Sigmoid colon (tissue), 4 donors: ENCODE measurements at regions not wholly inside any gene's neighbourhood (a gene's known extent, or its start where the extent isn't known, plus 50 kb on each side); places are given as distances from the start of the nearest gene placed in this dataset.

ENCODE experiments used
- CTCF ChIP-seq, 4 experiments: fragments of 450-650 bp in 3 of 4; fragments of 200-600 bp in 1 of 4; IDR thresholded peaks; one replicate each; pipeline ENCODE4 v1.5.1; 2016 to 2019; ENCODE audit warnings: antibody characterized with exemption in 4 of 4, mild to moderate bottlenecking in 3 of 4, moderate library complexity in 2 of 4
- POLR2A ChIP-seq, 2 donors: fragments of 450-650 bp; IDR thresholded peaks; one replicate each; pipeline ENCODE4 v1.6.1; 2016; ENCODE audit warnings: antibody characterized with exemption in 2 of 2, mild to moderate bottlenecking in 2 of 2, moderate library complexity in 2 of 2
- POLR2AphosphoS5 ChIP-seq, 4 donors: sonication (generic); formaldehyde crosslinking; IDR thresholded peaks; one replicate each; pipeline ENCODE4 v1.6.1; 2017; ENCODE audit warnings: antibody characterized with exemption in 4 of 4

- TF ChIP-seq POLR2A (IDR thresholded peaks at IDR 0.05), result no peak
- TF ChIP-seq POLR2AphosphoS5 (IDR thresholded peaks at IDR 0.05), result no peak
- no peak for TF ChIP-seq CTCF (IDR thresholded peaks at IDR 0.05)
Observed at GRCh38 chr4:181835348-181835747, 407.9 kb upstream of the TENM3 start.
